ENCODE measurements at regions not wholly inside any gene's neighbourhood (a gene's known extent, or its start where the extent isn't known, plus 50 kb on each side); places are given as distances from the start of the nearest gene placed in this dataset.
"Not testable (repeated sequence)": the region's sequence is repeated elsewhere in the genome, so short reads cannot be mapped to it uniquely, and the experiment has no call there.

DNA sequence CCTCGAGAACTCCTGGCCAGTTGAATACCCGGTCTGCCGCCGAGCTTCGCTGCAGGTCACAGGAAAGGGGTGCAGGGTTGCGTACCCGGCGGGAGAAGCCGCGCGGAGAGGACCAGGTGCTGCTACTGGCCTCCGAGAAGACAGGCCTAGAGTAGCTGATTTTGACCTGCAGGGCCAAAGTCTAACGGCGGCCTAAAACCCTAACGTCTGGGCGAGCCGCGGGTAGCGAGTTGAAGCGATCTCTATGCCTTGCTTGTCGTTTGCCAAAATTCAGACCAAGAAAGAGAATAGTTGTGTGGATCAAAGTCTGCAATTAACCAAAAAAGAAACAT, 133.2 kb downstream of the FAM72C start:
- TF ChIP-seq EZH2 (IDR thresholded peaks at IDR 0.05; ENCODE audit: insufficient read depth, poor library complexity, severe bottlenecking); EZH2phosphoT487 (IDR thresholded peaks at IDR 0.05; ENCODE audit: insufficient read depth, low read depth): not testable (repeated sequence)

Measured in GM23248 (cell line).